ENCODE measurements at regions not wholly inside any gene's neighbourhood (a gene's known extent, or its start where the extent isn't known, plus 50 kb on each side); places are given as distances from the start of the nearest gene placed in this dataset.
"Not testable (repeated sequence)": the region's sequence is repeated elsewhere in the genome, so short reads cannot be mapped to it uniquely, and the experiment has no call there.

DNA sequence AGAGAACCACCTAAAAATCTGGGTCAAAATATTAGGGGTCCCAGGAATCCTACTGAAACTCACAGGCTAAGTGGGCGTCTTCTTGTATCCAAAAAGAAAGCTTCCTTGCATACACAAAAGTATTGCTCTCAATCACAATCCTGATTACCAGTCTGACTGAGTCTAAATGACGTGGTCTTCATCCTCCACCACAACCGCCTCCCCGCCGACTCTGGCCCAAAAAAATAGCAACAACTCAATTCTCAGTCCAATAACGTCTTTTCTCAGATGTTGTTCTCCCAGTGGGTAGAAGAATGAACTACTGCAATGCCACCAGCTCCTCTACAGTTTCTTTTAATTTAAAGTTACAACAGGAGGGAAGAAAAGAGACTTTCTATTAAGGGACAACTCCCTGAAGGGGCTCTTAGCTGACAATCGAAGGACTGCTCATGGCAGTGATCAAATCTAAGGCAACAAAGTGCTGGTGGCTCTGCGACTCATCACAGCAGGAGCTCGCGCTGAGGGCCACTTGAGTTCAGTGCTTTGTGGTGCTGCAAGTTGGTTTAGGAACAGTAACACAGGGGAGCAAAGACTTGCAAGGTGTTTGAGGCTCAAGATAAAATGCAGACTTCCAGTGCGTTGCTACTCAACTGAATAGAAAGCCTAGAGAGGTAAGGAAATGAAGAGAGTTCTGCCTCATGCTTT lies 394.1 kb downstream of the BCAT1 start:
- no peak for DNase-seq

GRCh38 chr12:24553259-24553658 lies 395.6 kb downstream of the BCAT1 start:
- no peak for DNase-seq

GRCh38 chr12:24551163-24551786 lies 397.6 kb downstream of the BCAT1 start:
- DNase-seq: no peak

DNA sequence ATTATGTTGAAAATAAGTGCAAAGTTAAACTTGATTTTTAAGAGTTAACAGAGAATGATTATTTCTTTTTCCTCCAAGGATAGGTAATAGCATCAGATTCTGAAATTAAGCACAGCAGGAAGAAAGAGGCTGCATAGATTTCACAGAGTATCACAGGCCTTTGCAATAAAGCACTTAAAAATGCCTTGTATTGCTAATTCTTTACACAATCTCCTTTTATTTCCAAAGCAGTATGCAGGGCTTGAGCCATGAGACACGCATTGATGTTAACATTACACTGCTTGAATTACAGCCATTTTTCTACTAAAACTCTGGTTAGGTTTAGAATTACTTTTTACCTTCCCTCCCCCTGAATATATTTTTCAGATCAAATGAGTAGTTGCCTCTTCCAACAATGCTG lies 398.3 kb downstream of the BCAT1 start:
- no peak for DNase-seq

DNA sequence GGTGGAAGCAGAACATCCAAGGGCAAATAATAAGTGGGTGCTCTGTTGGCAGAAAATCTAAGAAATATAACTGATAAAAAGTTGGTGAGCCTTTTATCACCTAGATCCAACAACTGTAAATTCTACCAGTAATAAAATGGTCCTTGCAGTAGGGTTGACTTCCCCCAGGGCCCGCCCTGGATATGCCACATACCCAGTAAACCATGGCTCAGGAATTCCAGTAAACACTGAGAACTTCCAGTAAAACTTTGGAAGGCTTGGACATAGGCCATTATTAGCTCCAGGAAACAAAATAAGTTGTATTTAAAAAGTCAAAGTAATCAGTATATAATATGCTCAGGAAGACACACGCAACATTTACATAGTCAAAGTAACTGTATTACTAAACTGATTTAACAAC lies 402.2 kb downstream of the BCAT1 start:
- DNase-seq: no peak

DNA sequence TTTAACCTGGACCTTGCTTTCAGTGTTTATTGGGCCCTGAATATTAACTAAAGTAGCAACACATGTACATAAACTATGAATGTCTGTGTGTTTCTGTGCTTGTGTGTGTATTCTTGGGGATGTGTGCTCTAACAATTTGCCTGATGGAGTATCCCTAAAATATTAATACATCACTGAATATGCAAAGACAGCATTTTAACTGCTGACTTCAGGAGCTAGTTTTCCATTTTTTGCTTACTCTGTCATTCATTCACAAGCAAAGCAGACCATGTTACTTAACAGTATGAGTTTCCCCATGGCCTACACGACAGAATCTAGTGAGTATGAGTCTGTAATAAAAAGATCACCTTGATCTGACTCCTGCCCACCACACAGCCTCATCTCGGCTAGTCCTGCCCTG lies 402.8 kb downstream of the BCAT1 start:
- DNase-seq: no peak

- no peak for DNase-seq
These were observed 404.5 kb downstream of the BCAT1 start for GRCh38 chr12:24544368-24544767.

DNA sequence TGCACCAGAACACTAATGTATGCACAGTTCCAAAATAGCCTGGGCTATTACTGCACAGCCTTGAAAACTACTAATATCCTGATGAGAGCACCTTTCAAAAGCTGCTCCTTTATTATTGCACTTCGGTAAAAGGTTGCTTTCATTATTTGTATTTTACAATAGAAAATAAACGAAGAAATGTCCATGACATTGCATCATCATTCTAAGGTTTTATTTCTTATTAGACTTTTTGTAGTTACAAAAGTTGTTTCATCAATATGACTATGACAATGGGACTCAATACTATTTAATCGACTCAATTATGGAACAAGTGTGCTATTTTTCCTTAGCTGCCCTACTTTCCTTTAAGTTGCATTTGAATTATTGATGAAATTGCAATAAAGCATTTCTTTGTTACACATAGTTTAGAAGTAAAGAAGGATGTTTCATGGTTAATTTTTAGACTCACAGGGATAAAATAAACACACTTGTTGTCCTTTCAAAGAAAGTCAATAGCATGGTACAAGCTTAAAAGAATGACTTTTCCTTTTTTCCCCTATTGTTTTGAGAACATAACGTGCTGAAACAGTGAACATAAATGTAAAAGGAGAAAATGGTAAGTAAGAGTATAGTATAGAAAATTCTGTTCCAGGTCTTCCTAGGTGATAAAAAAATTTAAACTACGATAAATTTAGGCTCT lies 407.6 kb downstream of the BCAT1 start:
- DNase-seq: no peak

- no peak for DNase-seq
These were observed 409.3 kb downstream of the BCAT1 start for GRCh38 chr12:24539646-24540045.

DNA sequence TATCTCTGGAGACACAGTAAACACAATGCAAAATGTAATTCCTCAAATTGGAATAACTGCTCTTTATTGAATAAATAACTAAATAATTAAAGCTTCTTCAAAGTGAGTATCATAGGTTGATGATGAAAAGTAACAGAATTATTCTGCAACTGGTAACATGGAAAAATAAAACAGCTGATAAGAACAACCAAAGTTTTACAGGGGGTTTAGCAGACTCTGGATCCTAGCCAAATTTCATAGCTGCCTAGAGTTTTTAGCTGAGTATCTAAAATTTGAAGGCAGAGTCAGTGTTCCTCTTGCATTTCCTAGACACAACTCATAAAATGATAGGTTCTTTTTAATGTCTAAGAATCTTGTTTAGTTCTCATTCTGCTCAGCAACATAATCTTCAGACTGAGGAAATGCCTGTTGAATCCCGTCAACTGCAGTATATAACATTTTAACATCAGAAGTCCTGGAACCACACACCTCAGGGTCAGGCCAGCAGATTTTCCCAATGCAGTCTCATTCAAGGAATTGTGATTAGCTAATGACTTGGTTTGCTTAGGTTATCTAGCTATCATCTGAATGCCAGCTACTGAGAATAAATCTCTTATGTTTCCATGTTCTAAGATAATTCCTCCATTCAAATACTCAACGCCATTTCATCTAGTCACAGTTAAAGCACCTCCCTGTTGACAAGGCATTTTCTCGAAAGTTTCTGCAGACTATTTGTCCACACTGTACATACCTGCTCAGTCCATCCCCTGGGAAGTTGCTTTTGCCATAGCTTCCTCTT lies 411.6 kb downstream of the BCAT1 start:
- DNase-seq: no peak

DNA sequence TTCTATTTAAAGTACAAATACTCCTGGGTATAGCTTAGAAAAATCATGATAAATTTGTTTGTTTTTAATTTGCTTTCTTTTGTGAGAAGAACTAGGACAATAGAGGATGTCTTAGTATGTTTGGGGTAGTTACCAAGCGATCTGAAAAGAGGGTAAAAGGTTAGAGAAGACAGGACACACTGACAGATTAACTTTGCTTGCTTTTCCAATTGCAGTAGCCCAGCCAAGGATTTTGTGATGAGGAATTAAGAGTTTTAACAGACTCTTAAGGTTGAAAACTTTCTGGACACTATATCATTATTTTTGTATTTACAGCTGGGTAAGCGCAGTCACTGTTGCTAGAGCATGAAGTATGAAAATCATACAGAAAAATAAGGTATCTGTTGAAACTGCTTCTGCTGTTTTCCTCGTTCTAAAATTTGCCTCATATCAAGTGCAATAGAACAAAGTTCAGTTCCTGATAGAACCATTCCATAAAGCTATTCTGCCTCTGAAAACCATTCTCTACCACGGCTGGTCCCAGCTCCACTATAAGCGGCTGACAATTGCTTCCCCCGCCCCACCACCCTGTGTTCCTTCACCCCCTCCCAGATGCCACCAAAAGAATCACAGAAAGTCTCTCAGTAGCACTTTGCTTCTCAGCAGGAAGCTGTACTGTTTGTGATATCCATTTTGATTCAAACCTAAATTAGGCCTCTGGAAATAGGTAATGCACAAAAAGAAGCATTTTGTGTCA lies 413.4 kb downstream of the BCAT1 start:
- DNase-seq: no peak

GRCh38 chr12:24534622-24535021 lies 414.3 kb downstream of the BCAT1 start:
- DNase-seq: no peak

DNA sequence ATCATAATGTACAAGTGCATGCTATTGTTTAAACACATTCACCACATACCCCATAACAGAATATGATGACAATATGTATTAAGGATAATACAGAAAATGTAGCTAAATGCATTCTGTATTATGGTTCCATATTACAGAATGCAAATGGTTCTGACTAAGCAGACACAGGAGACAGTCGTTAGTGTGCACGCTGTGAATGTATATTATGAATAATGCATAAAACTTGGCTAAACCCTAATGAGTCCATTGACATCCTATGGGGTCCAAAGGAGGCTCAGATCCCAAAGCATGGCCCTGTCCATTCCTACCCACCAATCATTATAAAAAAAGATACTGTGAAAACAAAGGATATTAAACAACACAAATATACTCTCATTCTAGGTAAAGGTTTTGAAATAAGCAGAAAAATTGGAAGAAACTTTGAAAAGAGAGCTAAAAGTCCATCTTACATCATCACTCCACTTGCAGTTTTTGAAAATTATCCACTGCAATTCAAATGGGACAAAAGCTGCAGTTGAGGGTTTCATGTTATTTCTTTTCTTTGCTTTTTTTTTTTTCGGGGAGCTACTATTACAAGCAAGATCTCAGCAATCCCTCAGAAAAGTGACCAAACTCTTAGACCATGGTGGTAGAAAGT lies 415.1 kb downstream of the BCAT1 start:
- no peak for DNase-seq

DNA sequence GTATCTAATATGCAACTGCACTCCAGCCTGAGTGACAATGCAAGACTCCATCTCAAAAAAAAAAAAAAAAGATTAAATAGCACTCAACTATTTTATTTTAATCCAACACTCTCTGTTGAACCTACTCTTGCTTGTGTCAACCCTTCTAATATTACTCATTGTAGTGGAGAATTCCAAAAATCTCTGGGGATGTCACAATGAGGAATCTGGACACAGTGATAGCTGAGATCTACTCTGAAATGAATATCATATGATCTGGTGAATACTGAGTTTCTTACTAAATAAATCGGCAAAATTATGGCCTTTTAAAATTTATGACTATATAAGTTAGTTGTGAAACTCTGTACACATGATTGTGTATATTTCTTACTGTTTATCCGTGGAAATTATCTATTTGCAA lies 418.2 kb downstream of the BCAT1 start:
- no peak for DNase-seq

- no peak for DNase-seq
These were observed 421.8 kb downstream of the BCAT1 start for GRCh38 chr12:24527102-24527501.

DNA sequence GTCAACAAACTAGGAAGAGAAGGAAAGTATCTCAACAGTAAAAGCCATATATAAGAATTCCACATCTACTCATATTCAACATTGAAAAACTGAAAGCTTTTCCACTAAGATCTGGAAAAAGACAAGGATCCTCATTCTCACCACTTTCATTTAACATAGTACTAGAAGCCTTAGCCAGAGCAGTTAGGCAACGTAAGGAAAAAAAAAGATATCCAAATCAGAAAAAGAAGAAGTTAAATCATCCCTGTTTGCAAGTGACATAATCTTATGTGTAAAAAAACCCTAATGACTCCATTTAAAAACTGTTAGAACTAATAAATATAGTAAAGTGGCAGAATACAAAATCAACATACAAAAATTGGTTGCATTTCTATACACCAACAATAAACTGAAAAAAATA lies 426.2 kb downstream of the BCAT1 start:
- no peak for DNase-seq

- DNase-seq: no peak
These were observed 429.1 kb downstream of the BCAT1 start for GRCh38 chr12:24519759-24520158.

- DNase-seq: no peak
These were observed 431.9 kb downstream of the BCAT1 start for GRCh38 chr12:24517000-24517399.

DNA sequence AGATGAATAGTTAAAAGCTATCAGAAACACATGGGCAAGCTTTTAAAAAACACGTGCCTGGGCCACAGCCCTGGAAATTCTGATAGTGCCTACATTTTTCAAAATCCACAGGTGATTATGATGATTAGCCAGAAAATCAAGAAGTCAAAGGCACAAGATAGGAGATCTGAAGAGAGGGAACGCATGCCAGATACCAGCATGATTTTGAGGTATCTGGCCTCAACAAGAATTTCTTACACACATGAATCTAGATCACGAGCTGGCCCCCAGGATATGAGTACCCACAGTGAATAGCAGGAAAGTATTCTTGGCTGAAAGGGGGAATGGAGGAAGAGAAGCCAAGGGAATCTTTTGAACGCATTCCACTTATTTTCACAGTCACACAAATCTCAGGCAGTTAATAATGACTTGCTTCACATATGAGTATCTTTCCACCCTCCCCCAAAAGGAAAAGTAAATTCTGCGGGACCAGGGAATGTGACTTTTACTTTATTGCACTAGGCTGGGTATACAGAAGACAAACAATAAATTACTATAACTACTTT lies 438.2 kb downstream of the BCAT1 start:
- DNase-seq: no peak

DNA sequence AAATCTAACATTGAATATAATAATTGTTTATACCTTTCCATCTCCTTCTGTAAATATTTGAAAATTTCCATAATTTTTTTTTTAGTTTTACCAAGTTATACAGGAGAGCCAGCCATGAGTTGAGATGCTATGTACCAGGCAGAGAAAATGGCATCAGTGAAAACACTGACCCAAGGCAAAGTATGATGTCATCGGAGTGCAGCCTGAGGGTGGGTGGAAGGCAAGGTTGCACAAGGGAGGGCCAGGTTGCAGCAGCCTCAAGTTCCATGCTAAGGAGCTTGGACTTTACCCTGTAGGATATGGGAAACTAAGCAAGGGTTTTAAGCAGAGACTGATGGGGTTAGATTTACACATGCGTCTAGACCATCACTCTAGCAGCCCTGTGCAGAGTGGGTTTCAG lies 441.1 kb downstream of the BCAT1 start:
- DNase-seq: no peak

DNA sequence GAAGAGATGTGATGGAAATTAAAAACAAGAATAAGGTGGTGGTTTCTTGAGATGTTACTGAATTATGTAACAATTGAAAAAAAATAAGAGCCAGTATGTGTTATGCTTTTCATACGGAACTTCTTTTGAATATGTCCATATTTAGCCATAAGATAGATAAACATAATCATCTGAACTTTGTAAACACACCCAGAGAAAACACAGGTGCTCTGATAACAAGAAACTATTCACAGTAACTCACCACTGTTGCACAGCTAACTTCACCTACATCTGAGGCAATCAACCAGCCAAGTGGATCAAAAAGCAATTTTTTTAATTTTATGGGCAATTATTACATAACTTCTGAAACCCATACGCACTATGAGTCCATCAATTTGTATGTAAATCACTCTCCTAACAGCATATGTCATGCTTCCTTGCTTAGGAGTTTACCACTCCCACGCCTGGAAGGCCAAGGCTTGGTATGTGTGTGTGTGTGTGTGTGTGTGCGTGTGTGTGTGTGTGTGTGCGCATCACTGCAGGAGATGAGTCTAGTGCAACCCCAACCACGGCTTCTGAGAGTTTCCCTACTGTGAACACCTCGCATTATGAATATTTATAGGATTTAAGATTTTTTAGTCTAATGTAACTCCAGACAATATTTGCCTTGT lies 443.4 kb downstream of the BCAT1 start:
- DNase-seq: no peak

DNA sequence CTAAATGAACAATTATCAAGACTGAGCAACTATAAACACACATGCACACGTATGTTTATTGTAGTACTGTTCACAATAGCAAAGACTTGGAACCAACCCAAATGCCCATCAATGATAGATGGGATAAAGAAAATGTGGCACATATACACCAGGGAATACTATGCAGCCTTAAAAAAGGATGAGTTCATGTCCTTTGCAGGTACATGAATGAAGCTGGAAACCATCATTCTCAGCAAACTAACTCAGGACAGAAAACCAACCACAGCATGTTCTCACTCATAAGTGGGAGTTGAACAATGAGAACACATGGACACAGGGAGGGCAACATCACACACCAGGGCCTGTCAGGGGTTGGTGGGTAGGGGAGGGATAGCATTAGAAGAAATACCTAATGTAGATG lies 445.4 kb downstream of the BCAT1 start:
- not testable (repeated sequence) for DNase-seq
